GM23338 (cell line): ENCODE measurements at regions not wholly inside any gene's neighbourhood (a gene's known extent, or its start where the extent isn't known, plus 50 kb on each side); places are given as distances from the start of the nearest gene placed in this dataset.
A peak's percentile ranks its signal among the peaks of the same experiment; 100 is the strongest.

Source experiments
- ATAC-seq: fragments of 200-7000 bp; cut with Tn5 transposase; 3 replicates; pipeline ENCODE4 v1.9.1; 2020
- DNase-seq: peaks from one replicate; pipeline ENCODE4 v3.0.0-alpha.2; 2015; ENCODE audit warnings: low spot score
- H2AFZ ChIP-seq: fragments of 200-600 bp; sonication (generic); 2 replicates; pipeline ENCODE4 v1.8.0; 2016; ENCODE audit warnings: antibody characterized with exemption, mild to moderate bottlenecking, moderate library complexity
- H3F3A ChIP-seq: fragments of 200-600 bp; sonication (generic); replicated peaks from 2 replicates; pipeline ENCODE4 v1.8.0; 2017; ENCODE audit warnings: antibody characterized with exemption, mixed run types, low read depth
- H3K27ac ChIP-seq: fragments of 200-600 bp; sonication (generic); 2 replicates; pipeline ENCODE4 v1.6.1; 2016; ENCODE audit warnings: low read depth
- H3K27me3 ChIP-seq: fragments of 200-600 bp; sonication (generic); 2 replicates; pipeline ENCODE4 v1.8.0; 2016; ENCODE audit warnings: mild to moderate bottlenecking, mixed run types, moderate library complexity; ENCODE audit not compliant: insufficient read depth
- H3K36me3 ChIP-seq: fragments of 200-600 bp; sonication (generic); 2 replicates; pipeline ENCODE4 v1.8.0; 2016; ENCODE audit warnings: mild to moderate bottlenecking; ENCODE audit not compliant: insufficient read depth
- H3K4me1 ChIP-seq: fragments of 200-600 bp; sonication (generic); 2 replicates; pipeline ENCODE4 v1.8.0; 2016; ENCODE audit warnings: mild to moderate bottlenecking, moderate library complexity; ENCODE audit not compliant: insufficient read depth
- H3K4me2 ChIP-seq: fragments of 200-600 bp; sonication (generic); 2 replicates; pipeline ENCODE4 v1.7.1; 2017; ENCODE audit warnings: mixed run types
- H3K4me3 ChIP-seq: fragments of 200-600 bp; sonication (generic); 2 replicates; pipeline ENCODE4 v1.6.1; 2016; ENCODE audit warnings: mixed run types
- H3K79me2 ChIP-seq: fragments of 200-600 bp; sonication (generic); replicated peaks from 2 replicates; pipeline ENCODE4 v1.8.0; 2017; ENCODE audit warnings: mild to moderate bottlenecking; ENCODE audit not compliant: insufficient read depth
- H3K9me2 ChIP-seq: fragments of 200-600 bp; sonication (generic); 2 replicates; pipeline ENCODE4 v1.8.0; 2017; ENCODE audit not compliant: insufficient read depth
- H4K20me1 ChIP-seq: fragments of 200-600 bp; sonication (generic); replicated peaks from 2 replicates; pipeline ENCODE4 v1.8.0; 2017; ENCODE audit warnings: mild to moderate bottlenecking; ENCODE audit not compliant: insufficient read depth
- H3K27ac Mint-ChIP-seq: 2 replicates; pipeline ENCODE4 v1.8.0; 2020; ENCODE audit warnings: inconsistent platforms, mild to moderate bottlenecking, moderate library complexity, mixed read lengths
- H3K27me3 Mint-ChIP-seq: 3 replicates; pipeline ENCODE4 v1.8.0; 2022; ENCODE audit warnings: low read depth, mild to moderate bottlenecking, moderate library complexity, mixed read lengths, inconsistent platforms; ENCODE audit not compliant: insufficient read depth, poor library complexity
- H3K36me3 Mint-ChIP-seq: 3 replicates; pipeline ENCODE4 v1.8.0; 2021; ENCODE audit warnings: low read depth, mild to moderate bottlenecking, inconsistent platforms, moderate library complexity, mixed read lengths
- H3K4me1 Mint-ChIP-seq: 3 replicates; pipeline ENCODE4 v1.8.0; 2020; ENCODE audit warnings: mild to moderate bottlenecking, inconsistent platforms, mixed read lengths
- H3K4me3 Mint-ChIP-seq: 3 replicates; pipeline ENCODE4 v1.8.0; 2021; ENCODE audit warnings: moderate library complexity, mild to moderate bottlenecking, inconsistent platforms, mixed read lengths
- H3K9me3 Mint-ChIP-seq: 3 replicates; pipeline ENCODE4 v1.8.0; 2020; ENCODE audit warnings: moderate library complexity, mild to moderate bottlenecking, inconsistent platforms, mixed read lengths
- CREB1 ChIP-seq: fragments of 250-450 bp; sonication (Bioruptor Pico); IDR thresholded peaks from 2 replicates; pipeline ENCODE4 v1.5.0; 2020; ENCODE audit warnings: low read depth, mild to moderate bottlenecking, moderate library complexity
- CTCF ChIP-seq, 2 experiments: fragments of 200-600 bp in 1 of 2; sonication (generic) in 1 of 2; conservative IDR thresholded peaks; 2 replicates each; pipeline versions ENCODE4 v1.5.1 to v1.6.1; 2016 to 2017; ENCODE audit warnings: antibody characterized with exemption in 2 of 2, low read depth in 2 of 2, mild to moderate bottlenecking in 2 of 2, moderate library complexity in 1 of 2
- EZH2 ChIP-seq: fragments of 200-600 bp; sonication (generic); IDR thresholded peaks from one replicate; pipeline ENCODE4 v1.8.0; 2017; ENCODE audit warnings: antibody characterized with exemption, mild to moderate bottlenecking, low read depth; ENCODE audit not compliant: unreplicated experiment
- EZH2phosphoT487 ChIP-seq: fragments of 200-600 bp; sonication (generic); IDR thresholded peaks from one replicate; pipeline ENCODE4 v1.8.1; 2018; ENCODE audit warnings: antibody characterized with exemption; ENCODE audit not compliant: unreplicated experiment
- JUNB ChIP-seq: IDR thresholded peaks from one replicate; pipeline ENCODE4 v1.6.1; 2016; ENCODE audit warnings: antibody characterized with exemption; ENCODE audit not compliant: unreplicated experiment
- NANOG ChIP-seq: IDR thresholded peaks from 2 replicates; pipeline ENCODE4 v1.6.1; 2016; ENCODE audit warnings: antibody characterized with exemption, borderline replicate concordance
- POLR2AphosphoS5 ChIP-seq: IDR thresholded peaks from 2 replicates; pipeline ENCODE4 v1.6.1; 2016; ENCODE audit warnings: antibody characterized with exemption, low read depth
- REST ChIP-seq: IDR thresholded peaks from one replicate; pipeline ENCODE4 v1.6.1; 2018; ENCODE audit warnings: antibody characterized with exemption; ENCODE audit not compliant: unreplicated experiment
- STAT1 ChIP-seq: IDR thresholded peaks from one replicate; pipeline ENCODE4 v1.6.1; 2016; ENCODE audit warnings: antibody characterized with exemption; ENCODE audit not compliant: unreplicated experiment
- ZNF114 ChIP-seq: fragments of 250-450 bp; sonication (Bioruptor Pico); IDR thresholded peaks from 2 replicates; pipeline ENCODE4 v1.5.0; 2020; ENCODE audit warnings: mild to moderate bottlenecking, moderate library complexity
- ZNF331 ChIP-seq: fragments of 250-450 bp; sonication (Bioruptor Pico); IDR thresholded peaks from 2 replicates; pipeline ENCODE4 v1.5.0; 2020; ENCODE audit warnings: low read depth, mild to moderate bottlenecking, moderate library complexity
- TF ChIP-seq, protein P1 (sequence below): fragments of 250-450 bp; sonication (Bioruptor Pico); IDR thresholded peaks from 2 replicates; pipeline ENCODE4 v1.5.0; 2020; ENCODE audit warnings: mild to moderate bottlenecking, moderate library complexity
- TF ChIP-seq, protein P2 (sequence below): IDR thresholded peaks from 2 replicates; pipeline ENCODE4 v1.6.1; 2016; ENCODE audit warnings: antibody characterized with exemption

GRCh38 chr4:23455456-23456158 lies 434.2 kb downstream of the PPARGC1A start:
- Histone ChIP-seq H3K4me1 (peaks cover 14% of the 10 kb centered on the region), H3K27me3 (no peaks in the 10 kb centered on the region), H3K36me3 (no peaks in the 10 kb centered on the region), H3K9me2 (0 out of 2 replicates have a peak, but pooled peaks cover 4% of the 10 kb centered on the region), H4K20me1 (no peaks in the 10 kb centered on the region), H3K27ac (no peak overlapping the region), H3K79me2 (no peaks in the 10 kb centered on the region), H3K4me3 (no peak overlapping the region), H3F3A (no peaks in the 10 kb centered on the region), H2AFZ (no peak overlapping the region), H3K4me2 (no peak overlapping the region)
- TF ChIP-seq JUNB (no peak), EZH2phosphoT487 (no peak), NANOG (no peak), POLR2AphosphoS5 (no peak), CTCF (conservative IDR thresholded peaks at IDR 0.05; ENCODE audit: low read depth in 2 of 2) (peak; percentile 55 to 82), STAT1 (no peak), ZNF114 (CRISPR knock-in tag) (no peak), CREB1 (CRISPR knock-in tag) (no peak), ZNF331 (CRISPR knock-in tag) (no peak), EZH2 (no peak), REST (no peak)
- TF ChIP-seq, protein P1, sequence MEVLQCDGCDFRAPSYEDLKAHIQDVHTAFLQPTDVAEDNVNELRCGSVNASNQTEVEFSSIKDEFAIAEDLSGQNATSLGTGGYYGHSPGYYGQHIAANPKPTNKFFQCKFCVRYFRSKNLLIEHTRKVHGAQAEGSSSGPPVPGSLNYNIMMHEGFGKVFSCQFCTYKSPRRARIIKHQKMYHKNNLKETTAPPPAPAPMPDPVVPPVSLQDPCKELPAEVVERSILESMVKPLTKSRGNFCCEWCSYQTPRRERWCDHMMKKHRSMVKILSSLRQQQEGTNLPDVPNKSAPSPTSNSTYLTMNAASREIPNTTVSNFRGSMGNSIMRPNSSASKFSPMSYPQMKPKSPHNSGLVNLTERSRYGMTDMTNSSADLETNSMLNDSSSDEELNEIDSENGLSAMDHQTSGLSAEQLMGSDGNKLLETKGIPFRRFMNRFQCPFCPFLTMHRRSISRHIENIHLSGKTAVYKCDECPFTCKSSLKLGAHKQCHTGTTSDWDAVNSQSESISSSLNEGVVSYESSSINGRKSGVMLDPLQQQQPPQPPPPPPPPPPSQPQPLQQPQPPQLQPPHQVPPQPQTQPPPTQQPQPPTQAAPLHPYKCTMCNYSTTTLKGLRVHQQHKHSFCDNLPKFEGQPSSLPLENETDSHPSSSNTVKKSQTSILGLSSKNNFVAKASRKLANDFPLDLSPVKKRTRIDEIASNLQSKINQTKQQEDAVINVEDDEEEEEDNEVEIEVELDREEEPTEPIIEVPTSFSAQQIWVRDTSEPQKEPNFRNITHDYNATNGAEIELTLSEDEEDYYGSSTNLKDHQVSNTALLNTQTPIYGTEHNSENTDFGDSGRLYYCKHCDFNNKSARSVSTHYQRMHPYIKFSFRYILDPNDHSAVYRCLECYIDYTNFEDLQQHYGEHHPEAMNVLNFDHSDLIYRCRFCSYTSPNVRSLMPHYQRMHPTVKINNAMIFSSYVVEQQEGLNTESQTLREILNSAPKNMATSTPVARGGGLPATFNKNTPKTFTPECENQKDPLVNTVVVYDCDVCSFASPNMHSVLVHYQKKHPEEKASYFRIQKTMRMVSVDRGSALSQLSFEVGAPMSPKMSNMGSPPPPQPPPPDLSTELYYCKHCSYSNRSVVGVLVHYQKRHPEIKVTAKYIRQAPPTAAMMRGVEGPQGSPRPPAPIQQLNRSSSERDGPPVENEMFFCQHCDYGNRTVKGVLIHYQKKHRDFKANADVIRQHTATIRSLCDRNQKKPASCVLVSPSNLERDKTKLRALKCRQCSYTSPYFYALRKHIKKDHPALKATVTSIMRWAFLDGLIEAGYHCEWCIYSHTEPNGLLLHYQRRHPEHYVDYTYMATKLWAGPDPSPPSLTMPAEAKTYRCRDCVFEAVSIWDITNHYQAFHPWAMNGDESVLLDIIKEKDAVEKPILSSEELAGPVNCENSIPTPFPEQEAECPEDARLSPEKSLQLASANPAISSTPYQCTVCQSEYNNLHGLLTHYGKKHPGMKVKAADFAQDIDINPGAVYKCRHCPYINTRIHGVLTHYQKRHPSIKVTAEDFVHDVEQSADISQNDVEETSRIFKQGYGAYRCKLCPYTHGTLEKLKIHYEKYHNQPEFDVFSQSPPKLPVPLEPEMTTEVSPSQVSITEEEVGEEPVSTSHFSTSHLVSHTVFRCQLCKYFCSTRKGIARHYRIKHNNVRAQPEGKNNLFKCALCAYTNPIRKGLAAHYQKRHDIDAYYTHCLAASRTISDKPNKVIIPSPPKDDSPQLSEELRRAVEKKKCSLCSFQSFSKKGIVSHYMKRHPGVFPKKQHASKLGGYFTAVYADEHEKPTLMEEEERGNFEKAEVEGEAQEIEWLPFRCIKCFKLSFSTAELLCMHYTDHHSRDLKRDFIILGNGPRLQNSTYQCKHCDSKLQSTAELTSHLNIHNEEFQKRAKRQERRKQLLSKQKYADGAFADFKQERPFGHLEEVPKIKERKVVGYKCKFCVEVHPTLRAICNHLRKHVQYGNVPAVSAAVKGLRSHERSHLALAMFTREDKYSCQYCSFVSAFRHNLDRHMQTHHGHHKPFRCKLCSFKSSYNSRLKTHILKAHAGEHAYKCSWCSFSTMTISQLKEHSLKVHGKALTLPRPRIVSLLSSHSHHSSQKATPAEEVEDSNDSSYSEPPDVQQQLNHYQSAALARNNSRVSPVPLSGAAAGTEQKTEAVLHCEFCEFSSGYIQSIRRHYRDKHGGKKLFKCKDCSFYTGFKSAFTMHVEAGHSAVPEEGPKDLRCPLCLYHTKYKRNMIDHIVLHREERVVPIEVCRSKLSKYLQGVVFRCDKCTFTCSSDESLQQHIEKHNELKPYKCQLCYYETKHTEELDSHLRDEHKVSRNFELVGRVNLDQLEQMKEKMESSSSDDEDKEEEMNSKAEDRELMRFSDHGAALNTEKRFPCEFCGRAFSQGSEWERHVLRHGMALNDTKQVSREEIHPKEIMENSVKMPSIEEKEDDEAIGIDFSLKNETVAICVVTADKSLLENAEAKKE (CRISPR knock-in tag) = peak; percentile 33
- TF ChIP-seq, protein P2, sequence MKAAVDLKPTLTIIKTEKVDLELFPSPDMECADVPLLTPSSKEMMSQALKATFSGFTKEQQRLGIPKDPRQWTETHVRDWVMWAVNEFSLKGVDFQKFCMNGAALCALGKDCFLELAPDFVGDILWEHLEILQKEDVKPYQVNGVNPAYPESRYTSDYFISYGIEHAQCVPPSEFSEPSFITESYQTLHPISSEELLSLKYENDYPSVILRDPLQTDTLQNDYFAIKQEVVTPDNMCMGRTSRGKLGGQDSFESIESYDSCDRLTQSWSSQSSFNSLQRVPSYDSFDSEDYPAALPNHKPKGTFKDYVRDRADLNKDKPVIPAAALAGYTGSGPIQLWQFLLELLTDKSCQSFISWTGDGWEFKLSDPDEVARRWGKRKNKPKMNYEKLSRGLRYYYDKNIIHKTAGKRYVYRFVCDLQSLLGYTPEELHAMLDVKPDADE = no peak
- no peak overlapping the region for H3K4me3 Mint-ChIP-seq
- no peaks in the 10 kb centered on the region; the same call in 2 of the 3 replicates for H3K9me3 Mint-ChIP-seq
- no peaks in the 10 kb centered on the region for H3K27me3 Mint-ChIP-seq
- DNase-seq (peak; percentile 73), ATAC-seq (peak; percentile 90)
- H3K36me3 Mint-ChIP-seq = no peaks in the 10 kb centered on the region
- peaks cover 14% of the 10 kb centered on the region; the same call in 2 of the 3 replicates for H3K4me1 Mint-ChIP-seq
- H3K27ac Mint-ChIP-seq = no peak overlapping the region
